ENCODE measurements at regions not wholly inside any gene's neighbourhood (a gene's known extent, or its start where the extent isn't known, plus 50 kb on each side); places are given as distances from the start of the nearest gene placed in this dataset.
"Not testable (repeated sequence)": the region's sequence is repeated elsewhere in the genome, so short reads cannot be mapped to it uniquely, and the experiment has no call there.

- DNase-seq (ENCODE audit: low spot score): no peak
These were observed 684.9 kb upstream of the TMEM132C start for GRCh38 chr12:127582074-127582473.

GRCh38 chr12:127583041-127583440 lies 683.9 kb upstream of the TMEM132C start:
- no peak for DNase-seq (ENCODE audit: low spot score)

GRCh38 chr12:127588249-127588648 lies 678.7 kb upstream of the TMEM132C start:
- DNase-seq (ENCODE audit: low spot score): peak; percentile 36

- DNase-seq (ENCODE audit: low spot score): no peak
These were observed 677.4 kb upstream of the TMEM132C start for GRCh38 chr12:127589541-127589940.

- no peak for DNase-seq (ENCODE audit: low spot score)
These were observed 676.1 kb upstream of the TMEM132C start for GRCh38 chr12:127590868-127591267.

- no peak for DNase-seq (ENCODE audit: low spot score)
These were observed 674.7 kb upstream of the TMEM132C start for GRCh38 chr12:127592245-127592644.

- DNase-seq (ENCODE audit: low spot score): no peak
These were observed 672.5 kb upstream of the TMEM132C start for GRCh38 chr12:127594351-127594970.

GRCh38 chr12:127595506-127595905 lies 671.5 kb upstream of the TMEM132C start:
- DNase-seq (ENCODE audit: low spot score): no peak

GRCh38 chr12:127596891-127597290 lies 670.1 kb upstream of the TMEM132C start:
- DNase-seq (ENCODE audit: low spot score): no peak

GRCh38 chr12:127599436-127599835 lies 667.5 kb upstream of the TMEM132C start:
- DNase-seq (ENCODE audit: low spot score): no peak

GRCh38 chr12:127600211-127600610 lies 666.8 kb upstream of the TMEM132C start:
- DNase-seq (ENCODE audit: low spot score): no peak

GRCh38 chr12:127606476-127607015 lies 660.4 kb upstream of the TMEM132C start:
- DNase-seq (ENCODE audit: low spot score): no peak

GRCh38 chr12:127607146-127607725 lies 659.7 kb upstream of the TMEM132C start:
- no peak for DNase-seq (ENCODE audit: low spot score)

- DNase-seq (ENCODE audit: low spot score): not testable (repeated sequence)
These were observed 658.6 kb upstream of the TMEM132C start for GRCh38 chr12:127608359-127608758.

GRCh38 chr12:127613056-127613455 lies 653.9 kb upstream of the TMEM132C start:
- DNase-seq (ENCODE audit: low spot score): no peak

- no peak for DNase-seq (ENCODE audit: low spot score)
These were observed 646.9 kb upstream of the TMEM132C start for GRCh38 chr12:127619869-127620734.

- no peak for DNase-seq (ENCODE audit: low spot score)
These were observed 646.1 kb upstream of the TMEM132C start for GRCh38 chr12:127620735-127621355.

GRCh38 chr12:127621366-127621765 lies 645.6 kb upstream of the TMEM132C start:
- DNase-seq (ENCODE audit: low spot score): no peak

- DNase-seq (ENCODE audit: low spot score): no peak
These were observed 643.6 kb upstream of the TMEM132C start for GRCh38 chr12:127623362-127623761.

- no peak for DNase-seq (ENCODE audit: low spot score)
These were observed 641.7 kb upstream of the TMEM132C start for GRCh38 chr12:127625176-127625771.

- DNase-seq (ENCODE audit: low spot score): peak; percentile 42
These were observed 638.3 kb upstream of the TMEM132C start for GRCh38 chr12:127628645-127629044.
